GM19467 (cell line): ENCODE measurements at regions not wholly inside any gene's neighbourhood (a gene's known extent, or its start where the extent isn't known, plus 50 kb on each side); places are given as distances from the start of the nearest gene placed in this dataset.
"Not testable (repeated sequence)": the region's sequence is repeated elsewhere in the genome, so short reads cannot be mapped to it uniquely, and the experiment has no call there.

ENCODE experiments used
- ATAC-seq: cut with Tn5 transposase; IDR thresholded peaks from one replicate; pipeline ENCODE4 v1.9.1; 2021; ENCODE audit warnings: mild to moderate bottlenecking, moderate library complexity; ENCODE audit not compliant: unreplicated experiment

DNA sequence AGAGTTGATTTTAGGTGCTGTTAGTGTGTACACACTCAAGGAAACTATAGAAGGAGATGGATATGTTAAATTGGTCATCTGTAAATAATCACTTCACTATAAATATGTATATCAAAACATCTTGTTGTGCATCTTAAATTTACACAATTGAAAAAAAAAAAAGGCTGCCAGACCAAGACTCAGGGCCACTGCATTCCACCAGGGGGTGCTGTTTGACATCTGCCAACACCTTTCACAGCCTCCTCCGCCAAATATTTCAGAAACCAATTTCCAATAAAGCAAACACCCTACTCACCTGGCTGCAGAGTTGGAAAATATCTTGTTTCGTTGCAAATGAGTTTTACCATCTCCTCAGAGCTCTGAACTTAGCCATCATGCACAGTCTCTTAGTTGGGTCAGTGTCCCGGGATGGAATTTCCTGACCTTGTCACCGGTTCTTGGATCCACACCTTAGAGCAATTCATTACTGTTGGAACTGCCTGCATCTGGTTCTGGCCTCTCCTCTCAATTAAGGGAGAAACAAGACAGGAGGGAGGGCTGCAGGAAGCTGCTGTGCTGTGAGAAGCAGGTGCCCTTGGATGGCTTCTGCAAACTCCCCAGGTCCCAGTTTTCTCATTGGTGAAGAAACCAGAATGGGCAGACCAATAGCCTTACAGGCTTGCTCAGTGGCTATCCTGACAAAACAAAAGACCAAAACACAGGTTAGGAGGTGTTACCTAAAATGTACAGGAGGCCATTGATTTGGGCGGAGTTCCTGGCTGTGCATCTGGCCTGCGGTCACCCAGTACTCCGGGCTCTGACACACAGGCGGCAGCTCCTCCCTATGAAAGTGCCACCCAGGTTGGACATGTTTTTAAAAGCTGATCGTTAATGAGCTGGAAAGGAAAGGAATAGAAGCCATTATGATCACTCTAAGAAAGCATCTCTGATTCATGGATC lies 746.6 kb downstream of the UQCRFS1 start:
- no peak for ATAC-seq

DNA sequence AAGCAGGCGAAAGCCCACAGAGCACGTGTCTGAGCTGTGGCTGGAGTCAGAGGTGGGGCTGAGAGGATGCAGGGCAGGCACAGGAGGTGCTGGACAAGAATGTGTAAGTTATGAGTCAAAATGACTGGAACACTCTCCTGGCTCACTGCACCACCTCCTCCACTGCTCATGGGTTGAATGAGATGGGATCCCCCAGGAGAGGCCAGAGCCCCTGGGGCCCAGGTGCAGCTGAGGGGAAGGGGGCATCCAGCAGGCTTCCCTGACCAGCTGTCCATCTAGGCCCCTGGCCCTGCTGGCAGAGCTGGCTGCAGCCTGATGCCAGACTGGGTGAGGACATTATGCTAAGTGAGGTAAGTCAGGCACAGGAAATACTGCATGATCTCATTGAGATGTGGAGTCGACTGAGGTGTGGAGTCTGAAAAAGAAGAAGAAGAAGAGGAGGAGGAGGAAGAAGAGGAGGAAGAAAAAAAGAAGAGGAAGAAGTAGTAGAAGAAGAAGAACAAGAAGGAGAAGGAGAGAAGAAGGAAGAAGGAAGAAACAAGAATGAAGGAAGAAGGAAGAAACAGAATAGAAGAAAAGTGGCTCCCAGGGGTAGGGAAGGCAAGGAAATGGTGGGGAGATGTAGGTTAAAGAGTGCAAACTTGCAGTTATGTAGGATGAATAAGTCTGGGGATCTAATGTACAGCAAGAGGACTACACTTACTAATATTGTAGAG lies 747.4 kb downstream of the UQCRFS1 start:
- no peak for ATAC-seq

DNA sequence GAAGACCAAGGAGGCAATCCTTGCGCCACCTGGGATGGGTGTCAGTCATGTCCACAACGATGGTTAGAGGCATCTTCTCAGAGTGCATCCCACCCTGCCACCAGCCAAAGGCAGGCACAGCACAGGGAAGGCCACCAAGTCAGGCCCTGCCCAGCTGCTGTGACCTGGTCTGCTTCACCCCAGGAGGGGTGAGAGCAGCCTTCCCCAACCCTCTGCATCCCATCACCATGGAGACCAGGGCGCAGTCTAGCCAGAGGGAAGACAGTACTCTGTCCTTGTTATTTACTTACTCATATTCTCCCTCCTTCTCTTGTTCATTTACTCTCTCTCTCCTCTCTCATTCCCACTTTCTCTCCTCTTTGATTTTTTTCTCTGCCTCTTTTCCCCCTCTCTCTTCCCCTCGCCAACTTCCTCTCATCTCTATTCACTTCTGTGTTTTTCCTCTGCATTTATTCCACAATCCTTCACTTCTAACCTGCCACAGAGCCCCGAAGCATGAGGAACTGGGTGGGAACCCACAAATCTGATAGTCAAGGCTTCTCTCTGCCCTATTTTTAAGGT lies 749.4 kb downstream of the UQCRFS1 start:
- ATAC-seq = no peak

DNA sequence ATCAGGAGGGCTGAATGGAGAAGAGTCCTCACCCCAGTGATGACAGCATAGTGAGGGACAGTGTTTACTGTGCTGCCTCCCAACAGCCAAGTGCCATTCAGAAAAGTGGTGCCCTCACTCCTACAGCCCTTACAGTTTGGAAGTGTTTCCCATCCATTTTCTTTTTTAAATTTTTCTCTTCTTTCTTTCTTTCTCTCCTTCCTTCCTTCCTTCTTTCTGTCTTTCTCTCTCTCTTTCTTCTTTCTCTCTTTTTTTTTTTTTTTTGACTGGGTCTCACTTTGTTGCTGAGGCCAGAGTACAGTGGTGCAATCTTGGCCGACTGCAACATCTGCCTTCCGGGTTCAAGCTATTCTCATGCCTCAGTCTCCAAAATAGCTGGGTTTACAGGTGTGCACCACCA lies 755.3 kb downstream of the UQCRFS1 start:
- ATAC-seq = no peak

DNA sequence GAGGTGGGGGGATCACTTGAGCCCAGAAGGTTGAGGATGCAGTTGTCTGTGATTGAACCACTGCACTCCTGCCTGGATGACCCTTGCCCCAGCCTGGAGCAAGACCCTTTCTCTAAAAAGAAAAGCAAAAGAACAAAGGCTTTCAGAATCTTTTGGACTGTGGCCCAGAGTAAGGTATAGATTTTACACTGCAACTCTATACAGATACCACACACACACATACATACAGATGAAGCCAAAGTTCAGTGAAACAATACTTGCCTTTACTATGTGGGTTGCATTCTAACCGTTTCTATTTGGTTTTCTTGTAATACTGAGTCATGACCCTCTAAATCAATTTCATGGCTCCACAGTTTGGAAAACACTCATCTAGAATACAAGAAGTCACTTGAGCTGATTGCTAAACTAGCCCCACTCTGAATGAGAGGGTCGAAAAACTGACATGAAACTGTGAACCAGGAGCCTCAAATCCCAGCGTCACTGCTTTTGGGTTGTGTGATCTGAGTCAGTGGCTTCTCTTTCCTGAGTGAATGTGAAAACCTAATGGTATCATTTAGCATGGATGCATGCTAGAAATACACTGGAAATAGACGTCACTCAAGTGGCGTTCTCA lies 756.1 kb downstream of the UQCRFS1 start:
- no peak for ATAC-seq

DNA sequence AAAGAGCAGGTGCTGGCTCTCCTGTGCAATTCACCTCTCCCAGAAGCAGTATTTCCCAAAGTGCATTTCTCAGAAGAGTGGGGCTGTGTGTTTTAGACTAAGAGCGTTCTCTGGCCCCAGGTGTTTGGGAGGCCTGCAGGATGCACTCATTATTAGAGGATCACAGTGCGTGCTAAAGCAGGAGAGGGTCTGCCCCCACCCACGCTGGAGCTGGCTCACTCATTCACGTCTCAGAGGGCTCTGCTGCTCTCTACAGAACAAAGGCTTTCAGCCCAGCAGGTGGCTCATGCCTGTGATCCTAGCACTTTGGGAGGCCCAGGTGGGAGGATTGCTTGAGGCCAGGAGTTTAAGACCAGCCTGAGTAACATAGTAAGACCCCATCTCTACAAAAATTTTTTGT lies 756.7 kb downstream of the UQCRFS1 start:
- ATAC-seq = no peak

DNA sequence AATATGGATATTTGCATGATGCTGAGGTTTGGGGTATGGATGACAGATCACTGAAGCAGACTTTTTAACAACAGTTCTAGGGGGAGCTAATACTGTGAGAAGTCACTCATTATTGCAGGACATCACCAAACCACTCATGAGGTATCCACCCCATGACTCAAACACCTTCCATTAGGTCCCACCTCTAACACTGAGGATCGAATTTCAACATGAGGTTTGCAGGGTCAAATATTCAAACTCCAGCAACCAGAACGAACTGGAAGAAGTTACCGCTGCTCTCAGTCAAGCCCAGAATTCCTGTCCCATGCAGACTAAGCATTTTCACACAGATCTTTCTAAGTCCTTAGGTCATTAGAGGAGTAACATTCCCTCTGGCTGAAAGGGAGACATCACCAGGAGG lies 758.9 kb downstream of the UQCRFS1 start:
- no peak for ATAC-seq

DNA sequence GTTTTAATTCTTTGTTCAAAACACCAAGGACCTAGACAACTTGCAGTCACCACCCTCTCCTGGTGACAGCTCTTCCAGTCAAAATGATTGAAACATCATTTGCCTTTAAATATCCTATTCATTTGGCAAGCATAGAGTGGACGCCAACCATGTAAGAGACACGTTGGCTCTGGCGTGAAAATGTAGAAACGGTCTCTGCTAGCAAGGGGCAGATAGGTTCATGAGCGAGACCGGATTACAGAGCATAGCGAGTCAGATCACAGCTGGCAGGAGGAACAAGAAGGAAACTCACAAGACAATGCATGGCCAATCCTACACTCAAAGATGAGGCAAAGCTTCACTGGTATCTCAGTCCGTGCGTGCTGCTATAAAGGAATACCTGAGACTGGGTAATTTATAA lies 759.5 kb downstream of the UQCRFS1 start:
- no peak for ATAC-seq

DNA sequence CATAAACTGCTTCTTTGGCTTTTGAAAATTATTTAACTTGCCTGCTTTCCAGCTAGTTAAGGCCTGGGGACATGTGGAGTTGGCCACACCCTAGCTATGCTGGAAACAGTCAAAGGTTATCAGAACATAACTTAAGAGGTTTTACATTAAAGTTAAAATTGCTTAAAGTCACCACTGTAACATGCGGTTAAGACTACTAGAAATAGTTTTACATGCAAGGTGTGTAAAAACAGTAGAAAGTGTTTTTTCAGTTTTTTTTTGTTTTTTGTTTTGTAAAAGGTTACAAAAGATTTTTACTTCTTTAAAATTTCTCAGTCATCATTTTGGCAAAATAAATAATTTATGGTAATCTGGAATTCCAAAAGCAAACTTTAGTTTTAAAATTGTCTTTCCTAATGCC lies 763.1 kb downstream of the UQCRFS1 start:
- ATAC-seq = no peak

DNA sequence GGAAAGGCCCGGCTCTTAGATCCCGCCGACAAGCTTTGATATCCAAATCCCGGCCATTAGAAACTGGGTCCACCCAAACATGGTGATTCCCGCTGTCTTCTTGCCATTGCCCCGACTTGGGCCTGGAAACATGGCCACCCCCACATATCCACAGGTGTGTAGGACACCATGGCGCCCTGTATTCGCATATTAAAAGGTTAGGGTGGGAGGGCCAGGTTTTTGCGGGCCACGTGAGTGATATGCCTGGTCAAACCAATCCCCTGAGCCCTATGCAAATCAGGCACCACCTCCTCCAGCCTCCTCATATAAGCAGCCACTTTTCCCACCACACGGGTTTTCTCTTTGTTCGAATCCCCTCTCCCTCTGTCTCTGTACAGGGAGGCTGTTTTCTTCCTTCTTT lies 766.4 kb downstream of the UQCRFS1 start:
- no peak for ATAC-seq

DNA sequence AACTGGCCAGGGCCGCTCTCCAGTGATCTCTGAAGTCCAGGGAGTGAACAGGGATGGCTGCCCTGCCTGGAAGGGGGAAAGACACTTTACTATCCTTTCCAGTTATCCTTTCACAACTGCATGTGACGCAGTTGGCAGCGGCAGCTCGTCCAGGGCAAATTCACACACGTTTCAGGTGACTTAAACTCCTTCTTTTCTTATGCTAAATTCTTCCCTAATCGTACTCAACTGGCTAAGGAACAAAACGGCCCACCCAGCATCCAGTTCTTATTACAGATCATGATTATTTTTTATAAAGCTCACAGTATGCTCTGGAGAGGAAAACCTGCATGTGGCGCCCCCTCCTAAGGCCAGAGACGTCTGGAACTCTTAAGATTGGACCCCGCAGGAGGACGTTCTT lies 767.1 kb downstream of the UQCRFS1 start:
- no peak for ATAC-seq

DNA sequence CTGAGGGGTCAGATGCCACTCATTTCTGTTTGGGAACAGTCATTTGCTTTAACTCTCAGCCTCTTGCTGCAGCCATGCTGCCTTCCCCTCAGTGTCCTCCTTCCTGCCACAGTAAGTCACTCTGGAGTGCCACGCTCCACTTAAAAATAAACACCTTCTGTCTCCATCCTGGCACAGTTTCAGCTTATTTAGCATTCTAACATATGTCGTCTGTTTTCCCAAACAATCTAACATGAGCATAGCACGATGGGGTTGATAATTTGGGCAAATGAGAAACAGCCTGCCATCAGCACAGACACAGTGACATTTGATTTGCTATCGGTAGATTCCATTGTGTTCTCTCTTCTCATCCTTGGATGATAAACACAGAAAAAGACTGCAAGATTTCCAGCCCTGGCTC lies 768.6 kb downstream of the UQCRFS1 start:
- ATAC-seq = no peak

DNA sequence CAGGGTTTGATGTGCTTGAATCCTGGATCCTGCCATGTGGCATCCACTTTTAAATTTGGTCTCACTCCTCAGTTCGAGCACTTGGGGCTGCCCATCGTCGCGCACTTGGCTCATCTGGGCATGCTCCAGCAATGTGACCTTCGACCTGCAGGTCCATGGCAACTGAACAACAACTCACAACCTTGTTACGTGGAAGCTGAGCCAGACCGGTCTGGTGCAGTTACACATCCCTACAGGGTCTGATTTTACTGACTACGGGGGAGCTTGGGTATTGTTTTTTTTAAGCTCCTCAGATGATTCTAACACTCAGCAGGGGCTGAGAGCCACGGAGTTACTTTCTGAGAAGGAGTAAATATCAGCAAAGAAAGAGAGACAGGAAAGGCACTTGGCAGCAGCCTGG lies 769.6 kb downstream of the UQCRFS1 start:
- ATAC-seq = no peak

DNA sequence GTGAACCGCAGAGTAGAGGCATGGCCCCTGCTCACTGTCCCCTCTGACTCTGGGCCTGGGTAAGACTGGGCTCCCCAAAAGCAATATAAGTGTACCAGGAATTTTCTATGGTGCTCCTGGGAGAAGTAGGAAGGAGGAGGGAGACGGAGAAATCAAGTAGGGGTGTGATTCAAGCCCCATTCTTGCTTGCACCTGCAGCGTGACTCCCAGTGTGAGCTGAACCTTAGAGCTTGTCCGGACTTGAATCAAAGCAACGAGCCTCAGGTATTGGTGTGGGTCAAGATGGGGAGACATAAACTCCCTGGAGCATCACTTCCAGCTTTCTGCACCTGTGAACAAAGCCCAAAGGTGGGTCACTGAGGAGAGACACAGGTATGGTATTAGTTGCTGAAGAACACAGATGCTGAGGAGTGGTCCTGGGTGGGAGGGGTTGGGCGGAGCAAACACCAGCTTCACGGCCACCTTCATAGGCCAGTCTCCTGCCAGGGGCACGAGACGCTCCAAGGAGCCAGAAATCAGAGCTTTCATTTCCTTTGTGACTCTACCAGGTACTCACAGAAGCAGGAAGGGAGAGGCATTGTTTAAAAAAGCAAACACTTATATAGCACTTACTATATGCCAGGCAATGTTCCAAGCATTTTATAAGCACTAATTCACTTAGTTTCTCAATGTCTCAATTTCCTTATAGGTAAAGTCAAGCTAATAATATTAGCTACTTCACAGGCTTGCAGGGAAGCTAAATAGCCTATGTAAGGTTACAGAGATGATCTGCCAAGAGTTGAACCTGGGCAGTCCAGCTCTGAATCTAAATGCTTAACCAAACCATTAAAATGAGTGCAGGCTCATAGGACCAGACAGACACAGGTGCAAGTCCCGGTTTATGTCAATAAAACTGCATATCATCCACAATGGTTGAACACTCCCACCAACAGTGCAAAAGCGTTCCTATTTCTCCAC lies 775.3 kb downstream of the UQCRFS1 start:
- ATAC-seq = no peak

DNA sequence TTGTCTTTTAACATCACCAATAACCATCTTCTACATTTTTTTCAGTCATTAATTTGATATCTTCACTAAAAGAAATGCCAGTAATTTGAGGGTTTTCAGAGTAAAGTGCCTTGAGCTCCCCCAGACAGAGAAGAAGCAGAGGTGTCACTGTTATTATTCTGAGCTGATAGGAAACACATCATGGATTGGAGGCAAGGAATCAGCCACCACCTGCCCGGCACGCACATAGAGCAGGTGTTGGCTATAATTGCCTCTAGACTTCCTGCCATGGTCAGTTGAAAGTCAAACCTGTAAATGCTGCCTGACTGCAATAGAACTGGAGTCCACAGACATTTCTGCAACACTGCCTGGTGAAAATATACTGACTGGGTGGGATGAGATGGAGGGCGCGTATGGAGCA lies 776.6 kb downstream of the UQCRFS1 start:
- no peak for ATAC-seq

DNA sequence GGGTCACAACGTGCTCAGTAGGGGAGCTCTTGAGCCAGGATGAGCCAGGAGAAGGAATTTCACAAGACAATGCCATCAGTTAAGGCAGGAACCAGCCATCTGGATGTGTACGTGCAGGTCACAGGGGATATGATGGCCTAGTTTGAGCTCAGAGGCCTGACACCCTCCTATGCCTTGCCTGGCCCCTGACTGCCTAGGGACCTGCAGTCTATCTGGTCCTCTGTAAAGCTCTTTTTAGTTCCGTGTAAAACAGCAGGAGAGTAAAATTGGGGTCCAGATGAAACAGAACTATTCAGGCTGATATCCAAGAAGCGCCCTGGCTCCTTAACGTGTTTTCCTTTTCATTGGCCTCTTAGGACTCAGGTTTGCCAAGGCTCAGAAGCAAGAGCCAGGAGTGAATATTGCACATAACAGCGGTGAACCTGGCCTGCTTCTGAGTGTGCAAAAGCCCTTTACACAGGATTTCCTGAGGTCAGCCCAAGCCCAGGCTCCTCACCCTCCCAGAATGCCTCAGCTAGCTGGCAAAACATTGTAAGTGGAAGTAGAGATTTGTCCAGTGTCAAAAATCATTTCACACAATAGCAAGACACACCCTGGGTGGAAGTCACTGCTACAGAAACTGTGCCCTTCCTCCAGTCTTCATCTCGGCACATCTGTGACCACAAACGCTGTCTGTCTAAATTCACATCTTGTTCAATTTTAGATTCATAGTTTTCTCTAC lies 777.2 kb downstream of the UQCRFS1 start:
- ATAC-seq = no peak

DNA sequence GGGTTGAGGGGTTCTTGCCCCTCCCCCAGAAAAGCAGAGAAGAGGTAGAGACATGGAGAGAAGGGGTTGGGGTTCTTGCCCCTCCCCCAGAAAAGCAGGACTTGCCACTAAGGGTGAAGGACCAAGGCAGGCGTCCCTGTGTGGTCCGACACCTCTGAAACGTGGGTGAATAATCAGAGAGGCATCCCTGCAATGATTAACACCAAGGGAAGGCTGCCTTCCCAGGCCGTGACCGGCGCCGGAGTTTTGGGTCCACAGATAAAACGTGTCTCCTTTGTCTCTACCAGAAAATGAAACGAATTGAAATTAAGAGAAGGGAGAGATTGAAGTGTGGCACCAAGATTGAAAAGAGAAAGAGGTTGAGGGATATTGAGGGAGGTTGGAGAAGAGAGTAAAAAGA lies 778.2 kb downstream of the UQCRFS1 start:
- ATAC-seq = not testable (repeated sequence)

DNA sequence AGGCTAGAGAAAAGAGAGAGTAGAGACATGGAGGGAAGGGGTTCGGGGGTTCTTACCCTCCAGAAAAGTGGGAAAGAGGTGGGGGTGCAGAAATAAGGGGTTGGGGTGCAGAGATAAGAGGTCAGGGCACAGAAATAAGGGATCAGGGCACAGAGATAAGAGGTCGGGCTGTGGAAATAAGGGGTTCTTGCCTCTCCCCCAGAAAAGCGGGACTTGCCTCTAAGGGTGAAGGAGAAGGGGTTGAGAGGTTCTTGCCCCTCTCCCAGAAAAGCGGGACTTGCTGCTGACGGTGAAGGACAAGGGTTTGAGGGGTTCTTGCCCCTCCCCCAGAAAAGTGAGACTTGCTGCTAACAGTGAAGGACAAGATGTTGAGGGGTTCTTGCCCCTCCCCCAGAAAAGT lies 778.6 kb downstream of the UQCRFS1 start:
- not testable (repeated sequence) for ATAC-seq

DNA sequence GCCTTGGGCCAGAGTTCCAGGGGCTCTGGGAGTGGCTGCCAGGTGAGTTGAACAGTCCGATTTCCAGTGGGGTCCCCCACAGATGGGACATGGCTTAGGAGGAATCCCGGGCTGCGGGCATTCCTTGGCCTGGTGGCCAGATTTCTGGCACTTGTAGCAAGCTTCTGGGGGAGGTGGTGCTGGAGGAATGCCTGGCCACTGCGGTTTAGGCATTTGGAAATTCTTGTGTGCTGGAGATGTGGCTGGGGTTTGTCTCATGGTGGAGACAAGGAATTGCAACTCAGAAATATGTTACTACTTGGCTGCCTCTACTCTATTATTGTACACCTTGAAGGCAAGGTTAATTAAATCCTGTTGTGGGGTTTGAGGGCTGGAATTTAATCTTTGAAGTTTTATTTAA lies 779.8 kb downstream of the UQCRFS1 start:
- not testable (repeated sequence) for ATAC-seq

DNA sequence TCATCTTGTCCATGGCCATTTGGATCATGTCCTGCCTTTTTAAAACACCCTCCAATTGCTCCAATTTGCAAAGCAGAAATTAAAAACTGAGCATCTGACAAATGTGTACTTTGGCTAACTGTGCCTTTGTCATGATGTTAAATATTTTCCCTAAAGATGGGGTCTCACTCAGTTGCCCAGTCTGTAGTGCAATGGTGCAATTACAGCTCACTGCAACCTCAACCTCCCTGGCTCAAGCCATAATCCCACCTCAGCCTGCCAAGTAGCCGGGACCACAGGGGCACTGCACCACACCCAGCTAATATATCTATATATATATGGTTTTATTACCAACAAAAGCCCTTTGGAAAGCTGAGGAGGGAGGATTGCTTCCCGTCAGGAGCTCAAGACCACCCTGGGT lies 782.7 kb downstream of the UQCRFS1 start:
- no peak for ATAC-seq
